ENCODE measurements at regions not wholly inside any gene's neighbourhood (a gene's known extent, or its start where the extent isn't known, plus 50 kb on each side); places are given as distances from the start of the nearest gene placed in this dataset.

GRCh38 chrX:79573760-79574159 is 206.6 kb upstream of the ITM2A start:
- TF ChIP-seq Cebpa-rat (IDR thresholded peaks at IDR 0.05) = no peak
- H3K27ac ChIP-seq = no peak overlapping the region
- H3K4me1 ChIP-seq = no peaks in the 10 kb centered on the region
- peaks cover 14% of the 10 kb centered on the region for H3K9me3 ChIP-seq
- H3K9ac ChIP-seq = no peak overlapping the region
- no peaks in the 10 kb centered on the region for H4K20me1 ChIP-seq
- H3K36me3 ChIP-seq = no peaks in the 10 kb centered on the region
- H3K27me3 ChIP-seq = peaks cover 73% of the 10 kb centered on the region
- no peak overlapping the region for H3K4me3 ChIP-seq
- H3K4me2 ChIP-seq = no peak overlapping the region

DNA sequence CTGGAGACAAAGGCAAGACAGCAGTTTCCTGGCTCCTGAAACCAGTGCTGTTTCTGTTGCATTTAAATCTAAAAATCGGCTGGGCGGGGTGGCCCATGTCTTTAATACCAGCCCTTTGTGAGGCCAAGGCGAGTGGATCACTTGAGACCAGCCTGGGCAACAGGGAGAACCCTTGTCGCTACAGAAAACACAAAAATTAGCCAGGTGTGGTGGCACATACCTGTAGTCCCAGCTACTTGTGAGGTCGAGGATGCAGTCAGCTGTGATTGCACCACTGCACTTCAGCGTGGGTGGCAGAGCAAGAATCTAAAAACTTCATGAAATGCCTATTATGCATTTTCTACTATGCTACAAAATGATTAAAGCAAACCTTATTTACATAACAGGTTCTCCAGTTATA is 205.4 kb upstream of the ITM2A start:
- no peaks in the 10 kb centered on the region for H4K20me1 ChIP-seq
- peaks cover 76% of the 10 kb centered on the region for H3K27me3 ChIP-seq
- H3K4me1 ChIP-seq = no peaks in the 10 kb centered on the region
- no peak overlapping the region for H3K4me2 ChIP-seq
- no peak overlapping the region for H3K27ac ChIP-seq
- TF ChIP-seq Cebpa-rat (IDR thresholded peaks at IDR 0.05) = no peak
- H3K9me3 ChIP-seq = peaks cover 24% of the 10 kb centered on the region
- no peaks in the 10 kb centered on the region for H3K36me3 ChIP-seq
- no peak overlapping the region for H3K4me3 ChIP-seq
- no peak overlapping the region for H3K9ac ChIP-seq

- H3K27me3 ChIP-seq = peaks cover 69% of the 10 kb centered on the region
- H3K27ac ChIP-seq = no peak overlapping the region
- no peak overlapping the region for H3K4me3 ChIP-seq
- no peak overlapping the region for H3K9ac ChIP-seq
- no peaks in the 10 kb centered on the region for H3K36me3 ChIP-seq
- H3K9me3 ChIP-seq = peaks cover 26% of the 10 kb centered on the region
- no peaks in the 10 kb centered on the region for H4K20me1 ChIP-seq
- no peak overlapping the region for H3K4me2 ChIP-seq
- no peak for TF ChIP-seq Cebpa-rat (IDR thresholded peaks at IDR 0.05)
- H3K4me1 ChIP-seq = no peaks in the 10 kb centered on the region
These were observed 203.5 kb upstream of the ITM2A start for GRCh38 chrX:79570524-79571240.

GRCh38 chrX:79568309-79568708 is 201.2 kb upstream of the ITM2A start:
- H4K20me1 ChIP-seq = no peaks in the 10 kb centered on the region
- H3K27me3 ChIP-seq = peaks cover 59% of the 10 kb centered on the region
- H3K9me3 ChIP-seq = peaks cover 32% of the 10 kb centered on the region
- H3K4me1 ChIP-seq = no peaks in the 10 kb centered on the region
- H3K9ac ChIP-seq = no peak overlapping the region
- H3K4me2 ChIP-seq = no peak overlapping the region
- no peak overlapping the region for H3K27ac ChIP-seq
- no peak overlapping the region for H3K4me3 ChIP-seq
- H3K36me3 ChIP-seq = no peaks in the 10 kb centered on the region
- no peak for TF ChIP-seq Cebpa-rat (IDR thresholded peaks at IDR 0.05)

DNA sequence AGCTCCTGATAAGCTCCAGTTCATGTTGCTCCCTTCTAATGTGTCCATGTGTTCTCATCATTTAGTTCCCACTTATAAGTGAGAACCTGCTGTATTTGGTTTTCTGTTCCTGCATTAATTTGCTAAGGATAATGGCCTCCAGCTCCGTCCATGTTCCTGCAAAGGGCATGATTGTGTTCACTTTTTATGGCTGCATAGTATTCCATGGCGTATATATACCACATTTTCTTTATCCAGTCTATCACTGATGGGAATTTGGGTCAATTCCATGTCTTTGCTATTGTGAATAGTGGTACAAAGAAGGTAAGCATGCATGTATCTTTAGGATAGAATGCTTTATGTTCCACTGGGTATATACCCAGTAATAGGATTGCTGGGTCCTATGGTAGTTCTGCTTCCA is 197.2 kb upstream of the ITM2A start:
- H3K27ac ChIP-seq = no peak overlapping the region
- no peaks in the 10 kb centered on the region for H4K20me1 ChIP-seq
- no peak overlapping the region for H3K4me3 ChIP-seq
- peaks cover 24% of the 10 kb centered on the region for H3K9me3 ChIP-seq
- H3K4me1 ChIP-seq = no peaks in the 10 kb centered on the region; the same call in 1 of the 2 replicates
- no peak for TF ChIP-seq Cebpa-rat (IDR thresholded peaks at IDR 0.05)
- H3K27me3 ChIP-seq = peaks cover 52% of the 10 kb centered on the region
- no peak overlapping the region for H3K4me2 ChIP-seq
- no peaks in the 10 kb centered on the region for H3K36me3 ChIP-seq
- no peak overlapping the region for H3K9ac ChIP-seq

GRCh38 chrX:79559290-79559689 is 192.2 kb upstream of the ITM2A start:
- no peak overlapping the region for H3K9ac ChIP-seq
- TF ChIP-seq Cebpa-rat (IDR thresholded peaks at IDR 0.05) = no peak
- H3K36me3 ChIP-seq = no peaks in the 10 kb centered on the region

GRCh38 chrX:79557212-79557611 is 190.1 kb upstream of the ITM2A start:
- no peak overlapping the region for H3K4me3 ChIP-seq
- no peaks in the 10 kb centered on the region for H4K20me1 ChIP-seq
- H3K9ac ChIP-seq = no peak overlapping the region
- H3K36me3 ChIP-seq = no peaks in the 10 kb centered on the region
- H3K4me2 ChIP-seq = peak overlapping the region; percentile 43; the same call in 1 of the 2 replicates
- H3K9me3 ChIP-seq = peaks cover 25% of the 10 kb centered on the region
- H3K27ac ChIP-seq = no peak overlapping the region
- H3K27me3 ChIP-seq = peaks cover 51% of the 10 kb centered on the region
- no peak for TF ChIP-seq Cebpa-rat (IDR thresholded peaks at IDR 0.05)
- H3K4me1 ChIP-seq = peaks cover 30% of the 10 kb centered on the region

More at GRCh38 chrX:79559290-79559689, 192.2 kb upstream of the ITM2A start:
- Histone ChIP-seq H3K4me2 (0 out of 2 replicates have a peak overlapping the region, but pooled peaks have one; percentile 52), H3K4me3 (no peak overlapping the region), H3K9me3 (peaks cover 16% of the 10 kb centered on the region), H3K27ac (no peak overlapping the region), H3K27me3 (peaks cover 59% of the 10 kb centered on the region), H3K4me1 (peaks cover 30% of the 10 kb centered on the region), H4K20me1 (no peaks in the 10 kb centered on the region)

GRCh38 chrX:79556800-79557199 is 189.7 kb upstream of the ITM2A start:
- Histone ChIP-seq H4K20me1 (no peaks in the 10 kb centered on the region), H3K9me3 (peaks cover 25% of the 10 kb centered on the region), H3K27me3 (peaks cover 48% of the 10 kb centered on the region), H3K4me2 (peak overlapping the region; percentile 43), H3K36me3 (no peaks in the 10 kb centered on the region), H3K4me1 (peaks cover 30% of the 10 kb centered on the region), H3K27ac (no peak overlapping the region), H3K9ac (no peak overlapping the region), H3K4me3 (no peak overlapping the region)
- TF ChIP-seq Cebpa-rat (IDR thresholded peaks at IDR 0.05) = no peak

GRCh38 chrX:79530310-79531108 is 163.4 kb upstream of the ITM2A start:
- Histone ChIP-seq H3K9me3 (peaks cover 18% of the 10 kb centered on the region), H3K9ac (no peak overlapping the region), H3K27ac (no peak overlapping the region), H3K27me3 (peaks cover 30% of the 10 kb centered on the region), H3K4me3 (no peak overlapping the region), H4K20me1 (no peaks in the 10 kb centered on the region), H3K4me2 (no peak overlapping the region), H3K36me3 (no peaks in the 10 kb centered on the region), H3K4me1 (no peaks in the 10 kb centered on the region)
- TF ChIP-seq Cebpa-rat (IDR thresholded peaks at IDR 0.05) = no peak

GRCh38 chrX:79524642-79525041 is 157.5 kb upstream of the ITM2A start:
- no peaks in the 10 kb centered on the region for H3K36me3 ChIP-seq
- no peak overlapping the region for H3K4me2 ChIP-seq
- no peak for TF ChIP-seq Cebpa-rat (IDR thresholded peaks at IDR 0.05)
- no peaks in the 10 kb centered on the region for H4K20me1 ChIP-seq
- no peak overlapping the region for H3K9ac ChIP-seq
- no peak overlapping the region for H3K27ac ChIP-seq
- H3K4me1 ChIP-seq = no peaks in the 10 kb centered on the region
- no peak overlapping the region for H3K4me3 ChIP-seq
- peaks cover 20% of the 10 kb centered on the region for H3K9me3 ChIP-seq
- H3K27me3 ChIP-seq = no peaks in the 10 kb centered on the region; the same call in 1 of the 2 replicates
